GM21825 (cell line): ENCODE measurements at regions not wholly inside any gene's neighbourhood (a gene's known extent, or its start where the extent isn't known, plus 50 kb on each side); places are given as distances from the start of the nearest gene placed in this dataset.

Experiments used
- ATAC-seq: cut with Tn5 transposase; IDR thresholded peaks from one replicate; pipeline ENCODE4 v1.9.1; 2021; ENCODE audit warnings: mild to moderate bottlenecking, moderate library complexity; ENCODE audit not compliant: unreplicated experiment

- ATAC-seq = no peak
Observed at GRCh38 chr12:93197067-93197593, 180.6 kb upstream of the NUDT4 start.

GRCh38 chr12:93198086-93198485, 179.6 kb upstream of the NUDT4 start:
- no peak for ATAC-seq

- ATAC-seq = no peak
Observed at GRCh38 chr12:93199831-93200236, 177.9 kb upstream of the NUDT4 start.

GRCh38 chr12:93200291-93200917, 177.3 kb upstream of the NUDT4 start:
- peak; percentile 49 for ATAC-seq

GRCh38 chr12:93201990-93202389, 175.7 kb upstream of the NUDT4 start:
- no peak for ATAC-seq

- no peak for ATAC-seq
Observed at GRCh38 chr12:93202688-93203087, 175.0 kb upstream of the NUDT4 start.

- ATAC-seq = no peak
Observed at GRCh38 chr12:93203361-93203760, 174.4 kb upstream of the NUDT4 start.

- ATAC-seq = no peak
Observed at GRCh38 chr12:93204896-93205295, 172.8 kb upstream of the NUDT4 start.

- no peak for ATAC-seq
Observed at GRCh38 chr12:93205361-93205760, 172.4 kb upstream of the NUDT4 start.

GRCh38 chr12:93208011-93208410, 169.7 kb upstream of the NUDT4 start:
- ATAC-seq = no peak

GRCh38 chr12:93214523-93215289, 163.0 kb upstream of the NUDT4 start:
- no peak for ATAC-seq

- ATAC-seq = no peak
Observed at GRCh38 chr12:93215290-93215678, 162.4 kb upstream of the NUDT4 start.

GRCh38 chr12:93219947-93220346, 157.8 kb upstream of the NUDT4 start:
- ATAC-seq = no peak

GRCh38 chr12:93221841-93222240, 155.9 kb upstream of the NUDT4 start:
- ATAC-seq = no peak

- no peak for ATAC-seq
Observed at GRCh38 chr12:93223440-93224426, 154.0 kb upstream of the NUDT4 start.

- no peak for ATAC-seq
Observed at GRCh38 chr12:93225094-93225493, 152.6 kb upstream of the NUDT4 start.

GRCh38 chr12:93226361-93226760, 151.4 kb upstream of the NUDT4 start:
- no peak for ATAC-seq

GRCh38 chr12:93229494-93230325, 148.0 kb upstream of the NUDT4 start:
- no peak for ATAC-seq

GRCh38 chr12:93230326-93230720, 147.4 kb upstream of the NUDT4 start:
- no peak for ATAC-seq

GRCh38 chr12:93231938-93232337, 145.8 kb upstream of the NUDT4 start:
- ATAC-seq = no peak
